ENCODE measurements at regions not wholly inside any gene's neighbourhood (a gene's known extent, or its start where the extent isn't known, plus 50 kb on each side); places are given as distances from the start of the nearest gene placed in this dataset.

DNA sequence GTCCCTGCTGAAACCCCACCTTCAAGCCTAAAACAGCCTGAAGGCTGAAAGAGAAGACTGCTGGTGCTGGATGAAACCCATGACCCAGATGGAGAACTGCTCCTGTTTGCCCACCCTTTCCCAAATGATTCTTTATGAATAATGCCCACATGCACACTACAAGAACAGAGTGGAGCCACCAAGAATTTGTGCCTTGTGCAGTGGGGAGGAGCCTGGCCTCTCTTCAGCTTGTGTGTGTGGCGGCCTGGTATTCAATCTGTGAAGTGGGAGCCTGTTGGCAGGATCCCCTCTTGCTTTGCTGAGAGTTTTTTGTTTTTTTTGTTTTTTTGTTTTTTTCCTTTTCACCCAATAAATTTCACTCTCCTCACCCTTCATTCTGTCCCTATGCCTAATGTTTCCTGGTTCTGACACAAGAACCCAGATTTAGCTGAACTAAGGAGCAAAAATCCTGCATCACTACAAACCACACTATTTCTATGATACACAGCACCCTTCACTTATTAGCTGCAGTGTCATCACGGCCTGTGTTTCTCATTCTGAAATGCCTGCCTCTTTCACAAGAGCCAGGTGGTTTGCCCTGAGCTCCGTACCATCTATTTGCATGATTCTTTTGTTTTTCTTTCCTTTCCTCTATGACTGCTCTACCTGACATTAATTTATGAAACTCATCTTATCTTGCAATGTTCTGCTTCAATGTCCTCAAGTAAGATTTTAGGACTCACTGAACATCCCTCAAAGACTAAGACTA lies 585.5 kb upstream of the ATXN7L3B start:
- TF ChIP-seq TAF1 (IDR thresholded peaks at IDR 0.05; ENCODE audit: low read depth) (no peak), YY1 (IDR thresholded peaks at IDR 0.05; ENCODE audit: low read depth) (no peak), EGR1 (IDR thresholded peaks at IDR 0.05) (no peak), TEAD4 (IDR thresholded peaks at IDR 0.05) (no peak), TCF12 (IDR thresholded peaks at IDR 0.05; ENCODE audit: low read depth) (no peak)
- TF ChIP-seq, protein P1, sequence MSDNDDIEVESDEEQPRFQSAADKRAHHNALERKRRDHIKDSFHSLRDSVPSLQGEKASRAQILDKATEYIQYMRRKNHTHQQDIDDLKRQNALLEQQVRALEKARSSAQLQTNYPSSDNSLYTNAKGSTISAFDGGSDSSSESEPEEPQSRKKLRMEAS (IDR thresholded peaks at IDR 0.05): no peak

- TF ChIP-seq NFIC (IDR thresholded peaks at IDR 0.05): no peak
- TF ChIP-seq EGR1 (IDR thresholded peaks at IDR 0.05): no peak
- no peak for TF ChIP-seq YY1 (IDR thresholded peaks at IDR 0.05; ENCODE audit: low read depth)
- TF ChIP-seq, protein P1 (IDR thresholded peaks at IDR 0.05): no peak
- TF ChIP-seq RAD21 (IDR thresholded peaks at IDR 0.05; ENCODE audit: low read depth): no peak
- TF ChIP-seq TEAD4 (IDR thresholded peaks at IDR 0.05): no peak
- no peak for TF ChIP-seq CEBPB (IDR thresholded peaks at IDR 0.05)
- no peak for TF ChIP-seq CREB1 (IDR thresholded peaks at IDR 0.05; ENCODE audit: low read depth)
Measured at GRCh38 chr12:73964641-73965040, 573.0 kb upstream of the ATXN7L3B start.

DNA sequence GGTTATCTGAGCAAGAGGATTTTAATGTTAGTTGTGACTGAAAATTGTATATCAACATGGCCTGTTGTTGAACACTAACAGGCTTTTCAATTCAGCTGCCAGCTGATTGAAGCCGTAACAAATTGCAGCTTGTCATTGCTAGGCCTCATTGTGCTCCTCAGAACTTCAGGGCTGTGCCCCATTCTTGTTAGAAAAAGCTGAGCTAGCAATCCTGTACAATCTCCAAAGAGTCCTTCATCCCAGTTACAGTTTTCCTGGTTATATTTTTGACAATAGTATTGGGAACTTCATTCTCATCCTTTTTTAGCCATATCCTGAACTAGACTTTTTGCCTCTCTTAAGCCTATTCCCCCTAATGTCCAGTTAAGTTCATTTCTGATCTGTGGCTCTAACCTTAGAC lies 564.1 kb upstream of the ATXN7L3B start:
- no peak for TF ChIP-seq NFIC (IDR thresholded peaks at IDR 0.05)

DNA sequence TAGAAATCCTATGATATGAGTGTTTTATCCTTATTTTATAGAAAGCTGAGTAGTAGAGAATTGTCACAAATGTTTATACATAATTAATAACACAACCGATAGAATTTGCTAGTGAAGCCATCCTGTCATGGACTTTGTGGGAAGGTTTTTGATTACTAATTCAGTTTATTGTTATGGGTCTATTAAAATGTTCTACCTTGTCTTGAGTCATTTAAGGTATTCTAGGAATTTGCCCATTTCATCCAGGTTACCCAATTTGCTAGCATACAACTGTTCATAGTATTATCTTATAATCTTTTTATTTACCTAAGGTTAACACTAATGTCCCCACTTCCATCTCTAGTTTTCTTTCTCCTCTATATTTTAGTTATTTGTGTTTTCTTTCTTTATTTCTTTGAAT lies 553.1 kb upstream of the ATXN7L3B start:
- TF ChIP-seq REST (IDR thresholded peaks at IDR 0.05; ENCODE audit: low read depth): no peak
- TF ChIP-seq TEAD4 (IDR thresholded peaks at IDR 0.05): peak; percentile 24; the same call in 1 of the 2 replicates
- TF ChIP-seq TCF12 (IDR thresholded peaks at IDR 0.05; ENCODE audit: low read depth): no peak

DNA sequence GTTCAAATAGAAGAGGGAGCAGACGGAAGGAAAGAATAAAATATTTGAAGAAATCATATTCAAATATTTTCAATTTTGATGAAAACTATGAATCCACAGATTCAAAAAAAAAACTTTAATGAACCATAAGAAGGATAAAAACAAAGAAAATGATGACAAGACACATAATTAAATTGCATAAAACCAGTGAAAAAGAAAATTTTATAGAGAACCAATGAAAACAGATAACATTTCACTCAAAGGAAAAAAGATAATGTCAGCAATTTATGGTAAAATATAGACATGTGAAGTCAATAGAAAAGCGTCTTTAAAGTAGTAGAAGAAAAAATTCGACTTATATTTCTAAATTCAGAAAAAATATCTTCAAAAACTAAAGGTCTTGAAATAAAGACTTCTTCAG lies 546.5 kb upstream of the ATXN7L3B start:
- TF ChIP-seq REST (IDR thresholded peaks at IDR 0.05; ENCODE audit: low read depth) (no peak), CEBPB (IDR thresholded peaks at IDR 0.05) (no peak), YY1 (IDR thresholded peaks at IDR 0.05; ENCODE audit: low read depth) (no peak), RAD21 (IDR thresholded peaks at IDR 0.05; ENCODE audit: low read depth) (no peak), TAF1 (IDR thresholded peaks at IDR 0.05; ENCODE audit: low read depth) (no peak)

DNA sequence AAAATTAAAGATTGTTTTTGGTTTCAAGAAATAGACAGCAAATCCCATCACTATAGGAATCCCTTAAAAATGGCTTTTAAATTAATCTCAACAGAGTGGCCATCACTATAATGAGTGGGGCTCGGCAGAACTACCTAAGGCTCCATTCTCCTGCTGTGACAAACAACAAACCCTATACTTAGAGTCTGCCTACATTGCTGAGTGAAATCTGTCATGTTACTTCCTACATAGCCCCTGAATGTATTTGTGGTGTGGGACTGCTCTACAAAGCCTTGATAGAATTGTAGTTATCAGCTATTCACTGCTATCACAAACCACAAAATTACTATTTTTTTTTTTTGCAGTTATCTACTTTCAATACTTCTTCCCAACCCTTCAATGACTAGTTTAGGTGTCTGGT lies 538.7 kb upstream of the ATXN7L3B start:
- no peak for TF ChIP-seq ZBTB7A (IDR thresholded peaks at IDR 0.05; ENCODE audit: low read depth)
- TF ChIP-seq, protein P1 (IDR thresholded peaks at IDR 0.05): no peak
- no peak for TF ChIP-seq CREB1 (IDR thresholded peaks at IDR 0.05; ENCODE audit: low read depth)
- no peak for TF ChIP-seq EP300 (IDR thresholded peaks at IDR 0.05; ENCODE audit: borderline replicate concordance)
- no peak for TF ChIP-seq USF1 (IDR thresholded peaks at IDR 0.05)
- TF ChIP-seq TCF12 (IDR thresholded peaks at IDR 0.05; ENCODE audit: low read depth): no peak
- TF ChIP-seq RAD21 (IDR thresholded peaks at IDR 0.05; ENCODE audit: low read depth): no peak
- no peak for TF ChIP-seq CEBPB (IDR thresholded peaks at IDR 0.05)

GRCh38 chr12:74015118-74015517 lies 522.5 kb upstream of the ATXN7L3B start:
- no peak for TF ChIP-seq FOXM1 (IDR thresholded peaks at IDR 0.05; ENCODE audit: borderline replicate concordance, low read depth)

DNA sequence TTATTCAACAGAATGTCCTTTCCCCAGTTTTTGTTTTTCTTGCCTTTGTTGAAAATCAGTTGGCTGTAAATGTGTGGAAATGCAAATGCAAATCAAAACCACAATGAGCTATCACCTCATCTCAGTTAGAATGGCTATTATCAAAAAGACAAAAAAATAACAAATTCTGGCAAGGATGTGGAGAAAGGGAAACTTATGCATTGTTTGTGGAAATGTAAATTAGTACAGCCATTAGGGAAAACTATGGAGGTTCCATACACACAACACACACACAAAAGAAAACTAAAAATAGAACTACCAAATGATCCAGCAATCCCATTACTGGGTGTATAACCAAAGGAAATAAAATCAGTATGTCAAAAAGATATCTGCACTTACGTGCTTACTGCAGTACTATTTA lies 518.8 kb upstream of the ATXN7L3B start:
- TF ChIP-seq FOXM1 (IDR thresholded peaks at IDR 0.05; ENCODE audit: borderline replicate concordance, low read depth): no peak
- no peak for TF ChIP-seq EGR1 (IDR thresholded peaks at IDR 0.05)
- TF ChIP-seq EP300 (IDR thresholded peaks at IDR 0.05; ENCODE audit: borderline replicate concordance): no peak
- TF ChIP-seq CEBPB (IDR thresholded peaks at IDR 0.05): no peak
- no peak for TF ChIP-seq TCF12 (IDR thresholded peaks at IDR 0.05; ENCODE audit: low read depth)
- no peak for TF ChIP-seq USF1 (IDR thresholded peaks at IDR 0.05)
- TF ChIP-seq NFIC (IDR thresholded peaks at IDR 0.05): no peak
- TF ChIP-seq, protein P1 (IDR thresholded peaks at IDR 0.05): no peak
- TF ChIP-seq RAD21 (IDR thresholded peaks at IDR 0.05; ENCODE audit: low read depth): no peak
- TF ChIP-seq ZBTB7A (IDR thresholded peaks at IDR 0.05; ENCODE audit: low read depth): no peak
- no peak for TF ChIP-seq CREB1 (IDR thresholded peaks at IDR 0.05; ENCODE audit: low read depth)
- TF ChIP-seq REST (IDR thresholded peaks at IDR 0.05; ENCODE audit: low read depth): no peak
- TF ChIP-seq YY1 (IDR thresholded peaks at IDR 0.05; ENCODE audit: low read depth): no peak
- TF ChIP-seq TAF1 (IDR thresholded peaks at IDR 0.05; ENCODE audit: low read depth): no peak
- no peak for TF ChIP-seq TEAD4 (IDR thresholded peaks at IDR 0.05)

Data from Ishikawa (cell line).